Limb (tissue), 2 donors: ENCODE measurements at regions not wholly inside any gene's neighbourhood (a gene's known extent, or its start where the extent isn't known, plus 50 kb on each side); places are given as distances from the start of the nearest gene placed in this dataset.
"Not testable (repeated sequence)": the region's sequence is repeated elsewhere in the genome, so short reads cannot be mapped to it uniquely, and the experiment has no call there.

ENCODE experiments used
- DNase-seq, 2 donors: peaks; one replicate each; pipeline ENCODE4 v3.0.0-alpha.2; 2016; ENCODE audit errors: extremely low spot score in 2 of 2

DNA sequence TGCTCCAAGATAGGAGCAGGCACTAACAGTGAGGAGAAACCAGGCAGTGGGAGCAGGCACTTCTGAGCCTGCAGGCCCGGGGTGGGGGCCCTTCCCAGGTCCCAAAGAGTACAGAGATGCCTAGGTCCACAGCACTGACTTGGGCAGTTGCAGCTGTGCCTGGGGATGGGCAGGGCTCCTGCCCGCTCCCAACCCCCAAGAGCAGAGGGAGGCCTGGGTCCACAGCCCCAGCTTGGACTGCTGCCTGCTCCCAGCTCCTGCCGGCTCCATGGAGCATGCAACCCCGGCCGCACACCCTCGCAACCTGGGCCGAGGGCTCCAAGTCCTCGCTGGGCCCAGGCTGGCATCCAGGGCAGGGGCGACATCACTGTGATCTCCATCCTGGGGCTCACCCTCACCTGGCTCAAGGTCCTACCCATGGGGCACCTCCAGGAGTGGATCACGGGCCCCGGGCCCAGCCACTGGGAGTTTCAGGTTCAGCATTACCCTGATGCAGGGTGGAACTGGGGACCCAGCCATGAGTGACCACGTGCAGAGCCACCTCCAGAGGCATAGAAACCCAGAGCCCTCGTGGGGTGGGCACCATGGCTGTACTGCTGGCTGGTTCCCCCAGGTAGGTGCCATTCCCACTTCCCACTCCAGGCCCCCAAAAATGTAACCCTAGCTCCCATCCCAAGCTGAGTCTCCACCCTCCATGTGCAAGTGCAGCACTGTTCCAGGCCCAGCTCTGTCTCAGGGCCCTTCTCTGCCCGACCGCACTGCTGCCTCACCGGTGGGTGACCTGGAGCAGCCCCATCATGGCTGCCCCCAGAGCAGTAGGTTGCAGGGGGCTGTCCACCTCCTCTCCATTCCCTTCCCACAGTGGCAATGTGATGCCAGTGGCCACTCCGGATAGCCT lies 325.6 kb downstream of the NR4A2 start:
- DNase-seq, result no peak

DNA sequence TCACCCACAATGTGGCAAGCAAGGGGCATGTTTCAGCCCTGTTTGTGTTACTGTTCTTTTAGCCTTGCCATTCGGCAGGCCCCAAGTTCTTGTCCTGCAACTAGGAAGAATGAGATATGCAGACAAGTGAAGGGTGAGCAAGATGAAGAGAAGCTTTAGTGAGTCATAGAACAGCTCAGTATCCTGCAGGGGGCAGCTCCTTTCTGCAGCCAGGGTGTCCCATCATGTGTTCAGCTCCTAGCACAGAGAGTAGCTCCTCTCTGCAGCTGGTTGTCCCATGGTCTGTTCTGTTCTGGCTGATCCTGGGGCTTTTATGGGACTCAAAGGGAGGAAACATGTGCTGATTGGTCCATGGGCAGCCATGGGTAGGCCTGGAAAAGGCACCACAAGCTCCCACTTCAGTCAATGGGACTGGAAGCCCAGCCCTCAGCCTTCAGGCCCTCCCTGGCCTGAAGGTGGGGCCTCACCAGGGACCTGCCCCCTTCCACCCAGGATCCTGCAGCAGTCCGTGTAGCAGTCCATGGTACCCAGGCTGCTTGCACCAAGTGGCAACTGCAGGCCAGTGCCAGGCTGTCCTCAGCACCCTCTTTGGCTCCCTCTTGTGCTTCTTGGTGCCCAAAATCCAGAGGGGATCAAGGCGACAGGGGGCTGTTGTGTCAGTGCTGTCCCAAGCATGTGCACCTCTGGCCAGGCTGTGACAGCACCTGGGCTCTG lies 326.4 kb downstream of the NR4A2 start:
- DNase-seq, result no peak

DNA sequence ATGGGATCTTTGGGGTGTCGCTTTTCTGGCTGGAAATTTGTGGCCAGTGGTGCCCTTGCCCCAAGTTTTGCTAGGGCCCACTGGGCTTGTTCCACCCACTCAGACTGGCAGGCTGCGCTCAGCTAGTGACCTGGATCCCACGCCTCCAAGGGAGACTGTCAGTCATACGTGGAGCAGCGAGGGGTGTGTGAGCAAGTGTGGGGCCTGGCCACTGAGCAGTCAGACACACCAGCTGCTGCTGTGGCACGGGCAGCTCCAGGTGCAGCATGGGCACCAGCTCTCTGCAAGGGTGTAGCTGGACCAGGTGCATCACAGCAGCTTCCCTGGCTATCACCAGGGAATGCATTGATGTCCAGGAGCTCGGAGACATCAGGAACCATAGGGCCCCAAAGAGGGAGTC lies 327.0 kb downstream of the NR4A2 start:
- no peak for DNase-seq

DNA sequence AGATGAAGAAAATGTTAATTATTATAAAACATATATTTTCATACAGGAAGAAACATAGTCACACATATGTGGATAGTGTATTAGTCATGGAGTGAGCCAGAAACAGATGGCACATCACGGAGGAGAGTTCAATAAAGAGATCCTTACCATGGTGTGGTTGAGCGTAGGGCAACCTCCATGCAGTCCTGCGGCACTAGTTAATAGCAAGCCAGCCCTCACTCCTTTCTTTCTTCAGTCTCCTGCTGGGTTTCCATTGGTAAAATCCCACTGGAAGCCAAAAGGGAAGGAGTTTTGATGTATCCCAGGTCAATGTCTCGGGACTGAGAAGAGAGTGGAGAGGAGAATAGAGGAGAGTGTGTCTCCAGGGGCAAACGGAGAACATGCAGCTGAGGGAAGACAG lies 328.1 kb downstream of the NR4A2 start:
- DNase-seq, result no peak

DNA sequence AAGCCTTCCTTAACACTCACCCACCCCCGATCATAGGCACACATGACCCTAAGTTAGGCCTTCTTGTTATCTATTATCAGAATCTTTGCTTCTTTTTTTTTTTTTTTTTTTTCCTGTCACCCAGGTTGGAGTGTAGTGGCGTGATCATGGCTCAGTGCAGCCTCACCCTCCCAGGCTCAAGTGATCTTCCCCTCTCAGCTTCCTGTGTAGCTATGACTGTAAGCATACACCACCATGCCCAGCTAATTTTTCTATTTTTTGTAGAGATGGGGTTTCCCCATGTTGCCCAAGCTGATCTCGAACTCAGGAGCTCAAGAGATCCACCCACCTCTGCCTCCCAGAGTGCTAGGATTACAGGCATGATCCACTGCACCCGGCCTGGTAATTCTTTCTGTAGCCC lies 328.7 kb downstream of the NR4A2 start:
- DNase-seq, result no peak

DNA sequence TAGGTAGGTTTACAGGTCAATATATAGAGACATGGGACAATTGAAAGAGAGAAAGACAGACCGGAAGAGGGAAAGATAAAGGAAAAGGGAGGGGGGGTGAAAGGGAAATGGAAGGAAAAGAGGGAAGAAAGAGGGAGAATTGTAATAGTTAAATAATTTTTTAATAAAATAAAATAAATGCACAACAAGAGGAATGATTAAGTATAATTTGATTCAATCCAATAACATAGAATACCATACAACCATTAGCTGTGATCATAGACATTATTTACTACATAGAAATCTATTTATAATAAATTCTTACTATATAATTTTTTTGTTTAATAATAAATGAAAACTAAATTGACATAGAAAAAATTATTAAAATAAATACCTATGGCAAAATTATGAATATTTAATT lies 330.7 kb downstream of the NR4A2 start:
- DNase-seq, result no peak

DNA sequence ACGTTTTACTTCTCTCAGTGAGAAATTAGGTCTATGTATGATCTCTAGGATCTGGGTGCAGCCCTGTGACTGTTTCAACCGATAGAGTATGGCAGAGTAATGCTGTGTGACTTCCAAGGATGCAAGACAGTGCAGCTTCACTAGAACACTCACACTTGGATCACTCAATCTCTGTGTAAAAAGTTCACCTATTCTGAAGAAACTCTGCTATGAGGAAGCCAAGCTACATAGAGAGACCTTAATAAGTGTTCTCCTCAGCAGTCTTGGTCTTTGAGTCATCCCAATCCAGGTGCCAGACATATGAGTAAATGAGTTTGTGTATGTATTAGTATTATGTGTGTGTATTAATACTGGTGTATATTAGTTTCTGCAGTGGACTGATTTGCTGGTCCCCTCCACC lies 335.0 kb downstream of the NR4A2 start:
- no peak for DNase-seq

DNA sequence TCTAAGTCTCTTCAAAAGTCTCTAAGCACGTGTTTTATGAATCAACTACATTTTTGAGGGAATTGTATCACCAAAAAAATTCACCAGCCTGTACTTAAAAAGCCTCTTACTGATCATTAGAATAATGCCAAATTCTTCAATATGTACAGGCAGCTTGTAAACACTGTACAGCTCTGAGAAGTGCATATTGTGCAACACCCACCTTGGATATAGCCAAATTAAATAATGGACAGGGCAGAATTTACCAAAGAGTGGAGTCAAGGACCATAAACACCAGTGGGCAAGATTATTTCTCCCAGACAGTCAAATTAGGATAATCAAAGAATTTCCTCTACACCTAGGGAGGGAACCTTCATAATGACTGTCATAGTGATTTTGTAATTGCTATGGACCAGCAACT lies 338.2 kb downstream of the NR4A2 start:
- no peak for DNase-seq

DNA sequence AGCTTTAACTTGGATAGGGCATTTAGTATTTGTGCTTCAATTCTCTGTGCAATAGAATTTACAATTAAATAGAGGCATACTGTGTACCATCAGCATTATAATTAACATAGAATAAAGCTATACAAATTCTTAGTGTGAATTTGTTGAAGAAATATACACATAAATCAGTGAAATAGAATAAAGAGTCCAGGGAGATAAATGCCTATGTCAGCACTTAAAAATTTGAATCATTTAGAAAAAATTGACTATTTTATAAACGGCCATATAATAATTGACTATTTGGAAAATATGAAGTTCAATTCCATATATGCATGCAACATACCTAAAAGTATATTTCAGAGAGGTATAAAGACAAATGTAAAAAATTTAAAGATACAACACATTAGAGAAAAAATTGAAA lies 348.7 kb downstream of the NR4A2 start:
- no peak for DNase-seq

DNA sequence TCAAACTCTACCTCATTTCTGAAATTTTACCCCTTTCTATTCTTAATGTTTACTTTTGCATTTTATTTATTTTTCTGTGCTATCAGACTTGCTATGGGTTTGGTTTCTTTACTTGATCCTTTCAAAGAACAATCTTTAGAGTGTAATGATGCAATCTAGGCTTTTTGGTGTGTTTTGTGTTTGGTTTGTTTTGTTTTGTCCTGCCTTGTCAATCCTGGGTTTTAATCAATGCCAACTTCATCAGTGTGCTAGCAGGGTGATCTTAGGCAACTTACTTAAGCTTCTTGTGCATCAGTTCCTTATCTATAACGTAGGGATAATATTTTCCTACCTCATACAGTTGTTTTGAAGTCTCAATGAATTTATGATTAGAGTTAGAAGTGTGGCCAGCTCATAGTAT lies 350.4 kb downstream of the NR4A2 start:
- DNase-seq, result no peak

DNA sequence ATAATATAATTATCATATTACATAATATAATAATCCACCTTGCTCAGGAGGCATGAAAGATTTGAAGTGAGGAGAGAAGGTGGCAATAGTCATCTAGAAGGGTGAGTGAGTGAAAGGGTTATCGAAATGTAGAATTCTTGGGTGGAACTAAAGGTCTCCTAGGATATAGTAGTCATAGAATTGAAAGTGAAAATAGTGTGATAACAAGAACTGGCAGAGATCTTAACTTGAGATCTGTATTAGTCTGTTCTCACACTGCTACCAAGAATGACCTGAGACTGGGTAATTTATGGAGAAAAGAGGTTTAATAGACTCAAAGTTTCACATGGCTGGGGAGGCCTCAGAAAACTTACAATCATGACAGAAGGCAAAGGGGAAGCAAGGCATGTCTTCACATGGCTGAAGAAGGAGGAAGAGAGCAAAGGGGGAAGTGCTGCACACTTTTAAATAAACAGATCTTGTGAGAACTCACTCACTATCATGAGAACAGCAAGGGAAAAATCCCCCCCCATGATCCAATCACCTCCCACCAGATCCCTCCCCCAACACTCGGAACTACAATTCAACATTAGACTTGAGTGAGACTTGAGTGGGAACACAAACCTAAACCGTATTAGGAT lies 351.5 kb downstream of the NR4A2 start:
- DNase-seq, result no peak

DNA sequence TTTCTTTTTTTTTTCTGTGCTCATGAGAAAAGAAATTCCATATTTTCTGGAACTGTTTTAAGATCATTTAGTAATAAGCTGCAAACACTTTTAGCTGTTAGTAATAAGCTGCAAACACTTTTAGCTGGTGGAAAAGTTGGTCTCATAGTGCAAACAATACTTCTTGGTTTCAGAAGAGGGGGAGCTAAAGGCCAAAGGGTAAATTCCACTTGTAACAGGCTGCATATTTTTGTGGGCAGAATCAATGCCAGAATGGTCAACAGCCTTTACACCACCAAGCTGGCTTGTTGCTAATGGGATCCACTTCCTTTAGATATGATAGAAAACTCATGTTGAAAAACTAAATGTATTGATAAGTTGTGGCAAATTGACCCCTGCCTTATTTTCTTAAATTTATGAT lies 356.8 kb downstream of the NR4A2 start:
- no peak for DNase-seq

DNA sequence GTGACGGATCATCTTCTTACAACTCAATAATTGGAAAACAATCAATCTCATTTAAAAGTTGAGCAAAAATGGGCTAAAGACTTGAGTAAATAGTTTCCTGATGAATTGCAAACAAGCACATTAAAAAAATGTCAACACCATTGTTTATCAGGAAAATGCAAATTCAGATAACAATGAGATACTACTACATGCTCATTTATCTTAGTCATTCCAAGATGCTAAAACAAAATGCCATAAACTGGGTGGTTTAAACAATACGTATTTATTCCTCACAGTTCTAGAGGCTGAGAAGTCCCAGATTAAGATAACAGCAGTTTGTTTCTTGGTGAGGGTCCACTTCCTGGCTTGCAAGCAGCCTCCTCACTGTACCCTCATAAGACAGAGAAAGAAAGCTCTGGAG lies 359.6 kb downstream of the NR4A2 start:
- no peak for DNase-seq

DNA sequence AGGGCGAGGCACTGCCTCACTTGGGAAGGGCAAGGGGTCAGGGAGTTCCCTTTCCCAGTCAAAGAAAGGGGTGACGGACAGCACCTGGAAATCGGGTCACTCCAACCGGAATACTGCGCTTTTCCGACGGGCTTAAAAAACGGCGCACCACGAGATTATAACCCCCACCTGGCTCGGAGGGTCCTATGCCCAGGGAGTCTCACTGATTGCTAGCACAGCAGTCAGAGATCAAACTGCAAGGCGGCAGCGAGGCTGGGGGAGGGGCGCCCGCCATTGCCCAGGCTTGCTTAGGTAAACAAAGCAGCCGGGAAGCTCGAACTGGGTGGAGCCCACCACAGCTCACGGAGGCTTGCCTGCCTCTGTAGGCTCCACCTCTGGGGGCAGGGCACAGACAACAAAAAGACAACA lies 366.5 kb downstream of the NR4A2 start:
- DNase-seq, result not testable (repeated sequence)

DNA sequence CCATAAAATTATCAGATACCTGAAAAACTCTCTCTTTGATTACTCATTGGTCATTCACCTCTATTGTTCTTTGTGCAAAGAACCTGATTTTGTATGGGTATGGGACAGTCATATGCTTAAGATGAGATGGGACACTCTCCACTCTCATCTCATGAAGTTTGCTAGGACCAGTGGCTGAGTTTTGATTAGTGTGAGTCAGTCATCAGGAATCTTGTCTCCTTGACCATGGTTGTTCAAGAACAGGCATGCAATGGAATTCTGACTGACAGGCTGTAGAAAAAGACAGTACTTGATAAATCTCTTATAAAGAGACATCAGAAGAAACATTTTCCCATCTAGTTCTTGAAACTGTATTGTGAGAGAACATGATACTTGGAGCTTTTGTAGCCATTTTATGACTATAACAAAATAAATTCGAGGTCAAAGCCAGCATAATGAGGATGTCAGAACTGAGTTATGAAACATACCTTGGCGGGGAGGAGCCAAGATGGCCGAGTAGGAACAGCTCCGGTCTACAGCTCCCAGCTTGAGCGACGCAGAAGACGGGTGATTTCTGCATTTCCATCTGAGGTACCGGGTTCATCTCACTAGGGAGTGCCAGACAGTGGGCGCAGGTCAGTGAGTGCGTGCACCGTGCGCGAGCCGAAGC lies 367.0 kb downstream of the NR4A2 start:
- no peak for DNase-seq

DNA sequence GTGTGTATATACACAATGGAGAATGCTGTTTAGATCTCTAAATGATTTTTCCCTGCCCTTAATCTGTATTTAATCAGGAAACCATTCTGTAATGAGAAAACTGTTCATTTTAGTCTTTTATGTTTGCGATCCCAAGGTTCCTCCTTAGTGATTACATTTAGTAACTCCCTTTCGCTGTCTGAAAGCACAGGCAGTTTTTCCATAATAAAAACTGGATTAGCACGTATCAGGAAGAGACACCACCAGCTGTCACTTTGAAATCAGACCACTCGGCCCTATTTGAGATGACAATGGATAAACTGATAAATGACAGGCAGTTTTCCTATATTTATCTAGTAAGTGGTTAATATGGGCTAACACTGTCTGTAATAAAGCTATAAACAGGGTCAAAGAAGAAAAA lies 370.9 kb downstream of the NR4A2 start:
- DNase-seq, result no peak

DNA sequence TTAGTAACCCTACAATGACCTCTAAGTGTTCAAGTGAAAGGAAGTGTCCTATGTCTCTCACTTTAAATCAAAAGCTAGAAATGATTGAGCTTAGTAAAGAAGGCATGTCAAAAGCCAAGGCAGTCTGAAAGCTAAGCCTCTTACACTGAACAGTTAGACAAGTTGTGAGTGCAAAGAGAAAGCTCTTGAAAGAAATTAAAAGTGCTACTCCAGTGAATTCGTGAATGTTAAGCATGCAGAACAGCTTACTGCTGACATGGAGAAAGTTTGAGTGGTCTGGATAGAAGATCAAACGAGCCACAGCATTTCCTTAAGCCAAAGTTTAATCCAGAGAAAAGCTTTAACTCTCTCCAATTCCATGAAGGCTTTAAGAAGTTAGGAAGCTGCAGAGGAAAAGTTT lies 373.7 kb downstream of the NR4A2 start:
- DNase-seq, result no peak

DNA sequence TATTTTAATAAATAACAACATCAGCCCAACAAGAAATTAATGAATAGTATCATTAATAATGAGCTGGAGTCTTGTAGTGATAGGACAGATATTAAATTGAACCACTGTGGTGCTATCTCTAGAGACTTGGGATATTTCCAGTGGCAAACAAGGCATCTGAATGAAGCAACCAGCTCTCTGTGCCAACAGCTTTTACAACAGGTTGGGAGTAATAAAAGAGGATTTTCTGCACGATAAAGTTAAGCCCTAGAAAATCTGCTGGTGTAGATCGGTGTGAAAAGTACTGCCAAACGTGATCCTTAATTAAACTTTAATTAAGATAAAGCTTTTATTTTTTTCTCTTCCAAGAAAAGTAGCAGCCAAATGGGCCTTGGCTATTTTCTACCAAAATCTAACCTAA lies 385.5 kb downstream of the NR4A2 start:
- no peak for DNase-seq

DNA sequence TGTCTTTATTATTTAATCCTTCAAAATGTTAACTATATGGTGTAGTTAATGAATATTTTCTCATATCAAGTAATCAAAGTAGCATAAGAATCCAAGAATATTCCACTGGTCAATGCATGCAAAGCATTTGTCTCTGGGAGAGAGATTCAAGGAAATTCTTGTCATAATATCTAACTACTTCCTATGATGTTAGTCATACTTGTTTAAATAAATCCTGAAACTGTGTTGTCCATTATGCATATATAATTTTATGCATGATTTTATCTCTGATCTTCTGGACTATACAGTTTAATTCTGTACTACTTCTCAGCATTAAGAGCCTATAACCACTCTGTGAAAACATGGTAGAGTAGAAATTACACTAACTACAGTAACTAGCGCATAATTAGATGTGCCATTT lies 388.3 kb downstream of the NR4A2 start:
- no peak for DNase-seq

DNA sequence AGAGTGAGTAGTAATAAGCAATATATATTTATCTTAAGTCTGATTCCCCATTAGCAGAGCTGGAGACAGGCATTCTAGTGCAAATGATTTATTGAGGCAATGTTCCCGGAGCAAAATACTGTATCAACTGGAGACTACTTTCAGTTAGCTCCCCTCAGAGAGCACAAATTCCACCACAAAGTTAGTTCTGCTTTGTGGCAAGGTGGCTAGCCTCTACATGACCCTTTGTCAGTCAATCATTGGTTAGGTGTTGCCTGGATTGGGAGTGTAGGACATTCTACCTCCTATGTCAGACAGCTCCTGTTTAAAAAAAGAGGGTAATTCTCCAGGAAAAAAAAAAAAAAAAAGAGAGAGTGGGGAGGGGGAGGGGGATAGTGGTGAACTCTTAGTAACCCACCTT lies 402.2 kb downstream of the NR4A2 start:
- DNase-seq, result no peak

DNA sequence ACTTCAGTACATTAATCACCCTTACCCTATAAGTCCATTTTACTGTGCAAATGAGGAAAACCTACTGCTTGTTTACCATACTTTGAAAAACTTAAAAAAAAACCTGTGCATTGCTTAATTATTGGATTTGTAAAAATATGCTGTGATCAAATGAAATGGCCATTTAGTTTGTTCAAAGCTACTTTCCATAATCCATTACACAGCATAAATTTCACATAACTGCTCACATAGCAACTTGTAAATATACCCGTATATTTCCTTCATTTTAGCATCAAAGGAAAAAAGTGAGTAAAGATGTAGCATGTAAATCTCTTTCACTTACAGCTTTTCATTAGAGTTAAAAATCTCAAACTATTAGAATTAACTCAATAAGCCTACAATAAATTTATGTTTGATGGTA lies 415.1 kb downstream of the NR4A2 start:
- no peak for DNase-seq

DNA sequence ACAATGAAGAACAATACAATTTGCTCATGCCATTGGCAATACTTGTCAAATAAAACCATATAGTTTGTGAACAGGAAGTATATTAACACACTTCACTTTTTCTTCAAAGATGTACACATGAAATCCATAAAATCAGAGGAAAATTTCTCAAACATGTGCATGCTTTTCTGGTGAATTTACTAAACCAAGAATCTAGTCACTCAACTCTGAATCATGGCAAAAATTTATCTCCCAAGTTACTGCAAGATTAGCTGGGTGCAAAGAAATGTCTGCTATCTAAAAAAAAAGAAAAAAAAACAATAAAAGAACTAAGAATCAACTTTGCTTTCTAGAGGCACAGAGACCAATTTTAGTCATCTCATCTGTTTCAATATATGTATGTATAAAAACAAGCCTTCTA lies 419.2 kb downstream of the NR4A2 start:
- DNase-seq, result no peak
